Fibroblast of lung (primary cell): ENCODE measurements at regions not wholly inside any gene's neighbourhood (a gene's known extent, or its start where the extent isn't known, plus 50 kb on each side); places are given as distances from the start of the nearest gene placed in this dataset.

Experiments used
- DNase-seq, 2 donors: peaks; one replicate each; pipeline versions ENCODE4 v3.0.0 to v3.0.0-alpha.2; 2010; ENCODE audit warnings: low read depth in 2 of 2
- H2AFZ ChIP-seq: 2 replicates; pipeline ENCODE4 v1.5.1; 2012; ENCODE audit warnings: low read length, control low read depth, inconsistent platforms
- H3K27ac ChIP-seq: 2 replicates; pipeline ENCODE4 v1.5.1; 2011; ENCODE audit warnings: low read length, control low read depth; ENCODE audit not compliant: insufficient read depth
- H3K27me3 ChIP-seq: 2 replicates; pipeline ENCODE4 v1.5.1; 2011; ENCODE audit warnings: mild to moderate bottlenecking, low read length; ENCODE audit not compliant: control insufficient read depth, insufficient read depth
- H3K36me3 ChIP-seq: 2 replicates; pipeline ENCODE4 v1.5.1; 2011; ENCODE audit warnings: low read length; ENCODE audit not compliant: control insufficient read depth, insufficient read depth
- H3K4me1 ChIP-seq: 2 replicates; pipeline ENCODE4 v1.5.1; 2011; ENCODE audit warnings: low read length; ENCODE audit not compliant: control insufficient read depth, insufficient read depth; ENCODE audit errors: extremely low read depth
- H3K4me2 ChIP-seq: 2 replicates; pipeline ENCODE4 v1.5.1; 2011; ENCODE audit warnings: low read length, control low read depth; ENCODE audit not compliant: insufficient read depth; ENCODE audit errors: extremely low read depth
- H3K4me3 ChIP-seq, 4 experiments: fragments of 200-600 bp in 1 of 4; sonication (generic) in 1 of 4; replicated peaks in 1 of 4; 2 replicates each; pipeline ENCODE4 v1.5.1; 2011 to 2016; ENCODE audit warnings: low read length in 4 of 4, low read depth in 3 of 4, mild to moderate bottlenecking in 3 of 4, control low read depth in 2 of 4, inconsistent platforms in 1 of 4, mixed read lengths in 1 of 4; ENCODE audit not compliant: insufficient read depth in 1 of 4; ENCODE audit errors: control extremely low read depth in 1 of 4
- H3K79me2 ChIP-seq: 2 replicates; pipeline ENCODE4 v1.5.1; 2012; ENCODE audit warnings: mild to moderate bottlenecking, low read length, inconsistent platforms; ENCODE audit not compliant: control insufficient read depth, insufficient read depth
- H3K9ac ChIP-seq: 2 replicates; pipeline ENCODE4 v1.5.1; 2011; ENCODE audit warnings: mild to moderate bottlenecking, low read length, control low read depth; ENCODE audit not compliant: insufficient read depth
- H3K9me3 ChIP-seq: 2 replicates; pipeline ENCODE4 v1.5.1; 2012; ENCODE audit warnings: low read depth, low read length; ENCODE audit not compliant: control insufficient read depth, insufficient read depth
- H4K20me1 ChIP-seq: 2 replicates; pipeline ENCODE4 v1.5.1; 2011; ENCODE audit warnings: low read length; ENCODE audit not compliant: control insufficient read depth, insufficient read depth; ENCODE audit errors: extremely low read depth
- EZH2 ChIP-seq: IDR thresholded peaks from 2 replicates; pipeline ENCODE4 v1.5.1; 2012; ENCODE audit warnings: low read length, control low read depth, mild to moderate bottlenecking; ENCODE audit errors: missing control alignments
- TF ChIP-seq, protein P1 (sequence below), 2 donors: IDR thresholded peaks in 1 of 2; conservative IDR thresholded peaks in 1 of 2; 1 replicate in 1 of 2; 2 replicates in 1 of 2; pipeline ENCODE4 v1.5.1; 2011 to 2012; ENCODE audit warnings: low read length in 2 of 2, control low read depth in 1 of 2, inconsistent platforms in 1 of 2, low read depth in 1 of 2, mild to moderate bottlenecking in 1 of 2

DNA sequence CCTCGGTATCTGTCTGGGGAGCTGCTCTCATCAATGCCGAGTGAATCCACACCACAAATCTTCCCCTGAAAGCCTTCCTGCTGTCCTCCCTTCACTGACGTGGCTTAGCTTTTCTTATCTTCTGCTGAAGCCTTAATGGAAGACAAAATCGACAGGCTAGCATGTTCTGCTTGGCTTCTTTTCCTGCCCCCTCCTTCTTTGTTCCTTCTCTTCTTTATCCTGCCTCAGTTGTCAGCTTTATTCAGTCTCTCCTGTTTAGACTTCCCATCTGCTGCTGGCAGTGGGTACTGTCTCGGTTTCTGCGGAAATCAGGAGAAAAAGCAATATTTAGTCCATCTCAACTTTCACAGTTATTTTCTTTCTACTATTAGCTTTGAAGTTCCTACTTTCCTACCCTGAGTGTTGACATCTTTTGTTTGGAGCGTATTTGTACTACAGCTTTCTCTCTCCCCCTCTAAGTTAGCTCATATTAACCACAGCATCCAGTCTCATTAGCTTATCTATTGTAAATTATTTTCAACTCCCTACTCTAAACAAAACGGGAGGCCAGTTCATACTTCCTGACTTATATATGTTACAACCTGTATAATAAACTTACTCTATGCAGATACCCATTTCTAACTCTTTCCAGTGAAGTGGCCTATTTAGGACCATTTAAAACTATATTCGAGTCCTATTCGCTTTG is 226.0 kb downstream of the DACT1 start:
- no peaks in the 10 kb centered on the region for H4K20me1 ChIP-seq
- H3K4me3 ChIP-seq, result no peak overlapping the region
- no peak overlapping the region for H3K9ac ChIP-seq
- no peak for TF ChIP-seq EZH2
- H3K79me2 ChIP-seq, result no peaks in the 10 kb centered on the region
- peak in 1 of 2 donors; percentile 12 for DNase-seq
- H3K4me2 ChIP-seq, result peak overlapping the region; percentile 26
- peaks cover 4% of the 10 kb centered on the region for H3K4me1 ChIP-seq
- no peaks in the 10 kb centered on the region for H3K36me3 ChIP-seq
- H3K27ac ChIP-seq, result no peak overlapping the region
- peak overlapping the region; percentile 63 for H2AFZ ChIP-seq
- no peaks in the 10 kb centered on the region for H3K27me3 ChIP-seq
- H3K9me3 ChIP-seq, result no peaks in the 10 kb centered on the region

DNA sequence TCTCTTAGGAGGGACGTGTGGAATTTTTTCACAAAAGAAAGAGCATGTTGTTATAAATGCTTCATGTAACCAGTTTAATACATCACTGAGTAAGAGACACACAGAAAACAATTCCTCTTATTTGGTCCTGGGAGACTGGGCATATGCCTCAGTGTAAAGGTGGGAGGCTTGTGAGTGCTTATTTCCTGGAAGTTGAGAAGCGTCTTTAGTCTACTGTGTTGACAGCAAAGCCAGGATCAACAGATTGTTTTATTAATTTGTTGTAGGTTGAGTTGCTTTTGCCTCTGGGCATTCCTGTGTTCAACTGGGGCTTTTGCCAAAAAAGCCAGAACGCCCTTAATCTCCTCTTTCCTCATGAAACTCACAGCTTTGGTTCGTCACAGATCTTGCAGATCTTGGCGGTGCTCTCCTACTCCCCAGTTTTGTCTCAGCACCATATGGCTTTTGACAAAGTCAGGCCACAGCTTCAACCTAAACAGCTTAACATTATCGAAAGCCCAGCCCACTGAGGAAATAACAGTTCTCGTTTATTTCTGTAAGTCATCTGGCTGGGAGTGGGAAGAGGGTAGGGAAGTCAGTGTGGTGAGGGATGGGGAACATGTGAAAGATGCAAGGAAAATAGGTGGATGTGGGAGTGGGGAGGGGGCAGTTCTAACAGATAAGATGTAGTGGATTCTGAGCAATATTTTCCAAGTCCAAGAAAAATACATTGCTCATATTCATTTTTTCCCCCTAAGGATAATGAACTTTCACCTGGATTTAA is 227.2 kb downstream of the DACT1 start:
- H2AFZ ChIP-seq, result no peak overlapping the region

DNA sequence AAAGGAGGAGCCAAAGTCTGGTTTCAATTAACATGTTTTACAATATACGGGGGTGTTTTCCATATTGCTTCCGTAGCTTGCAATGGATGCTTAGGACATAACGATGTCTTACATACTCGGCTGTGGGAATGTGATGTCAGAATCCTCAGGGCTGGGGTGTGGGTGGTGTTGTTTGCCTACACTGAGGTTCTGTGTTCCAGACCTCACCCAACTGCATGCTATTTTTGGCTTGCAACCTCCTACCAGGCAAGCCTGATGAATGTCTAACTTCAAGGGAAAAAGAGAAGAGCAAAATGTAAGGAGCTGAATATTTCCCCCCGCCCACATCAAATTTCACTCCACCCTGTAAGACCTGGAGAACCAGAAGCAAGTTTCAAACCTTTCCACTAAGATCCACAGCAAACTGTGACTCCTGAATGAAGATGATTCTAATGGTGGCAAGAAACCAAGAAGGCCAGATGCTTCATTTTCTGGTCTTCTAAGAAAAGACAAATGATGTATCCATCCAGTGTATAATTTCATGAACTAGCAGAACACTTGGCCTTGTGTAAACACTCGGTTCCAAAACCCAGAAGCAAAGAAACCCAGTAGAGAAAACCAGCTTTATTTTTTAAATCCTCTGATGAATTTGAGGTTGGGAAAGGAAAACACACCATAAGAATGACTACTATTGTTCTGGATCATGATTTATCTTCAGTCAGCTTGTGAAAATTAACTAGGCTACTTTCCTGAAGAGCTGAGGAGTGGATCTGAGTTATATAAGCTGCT is 227.9 kb downstream of the DACT1 start:
- Histone ChIP-seq H3K27me3 (no peaks in the 10 kb centered on the region), H3K79me2 (no peaks in the 10 kb centered on the region), H3K9me3 (no peaks in the 10 kb centered on the region), H3K9ac (no peak overlapping the region), H3K4me3 (no peak overlapping the region), H3K27ac (no peak overlapping the region), H4K20me1 (no peaks in the 10 kb centered on the region), H3K4me1 (peaks cover 4% of the 10 kb centered on the region), H3K36me3 (no peaks in the 10 kb centered on the region), H3K4me2 (peak overlapping the region; percentile 37), H2AFZ (no peak overlapping the region)
- TF ChIP-seq, protein P1, sequence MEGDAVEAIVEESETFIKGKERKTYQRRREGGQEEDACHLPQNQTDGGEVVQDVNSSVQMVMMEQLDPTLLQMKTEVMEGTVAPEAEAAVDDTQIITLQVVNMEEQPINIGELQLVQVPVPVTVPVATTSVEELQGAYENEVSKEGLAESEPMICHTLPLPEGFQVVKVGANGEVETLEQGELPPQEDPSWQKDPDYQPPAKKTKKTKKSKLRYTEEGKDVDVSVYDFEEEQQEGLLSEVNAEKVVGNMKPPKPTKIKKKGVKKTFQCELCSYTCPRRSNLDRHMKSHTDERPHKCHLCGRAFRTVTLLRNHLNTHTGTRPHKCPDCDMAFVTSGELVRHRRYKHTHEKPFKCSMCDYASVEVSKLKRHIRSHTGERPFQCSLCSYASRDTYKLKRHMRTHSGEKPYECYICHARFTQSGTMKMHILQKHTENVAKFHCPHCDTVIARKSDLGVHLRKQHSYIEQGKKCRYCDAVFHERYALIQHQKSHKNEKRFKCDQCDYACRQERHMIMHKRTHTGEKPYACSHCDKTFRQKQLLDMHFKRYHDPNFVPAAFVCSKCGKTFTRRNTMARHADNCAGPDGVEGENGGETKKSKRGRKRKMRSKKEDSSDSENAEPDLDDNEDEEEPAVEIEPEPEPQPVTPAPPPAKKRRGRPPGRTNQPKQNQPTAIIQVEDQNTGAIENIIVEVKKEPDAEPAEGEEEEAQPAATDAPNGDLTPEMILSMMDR (conservative IDR thresholded peaks at IDR 0.05 in 1 of 2, IDR thresholded peaks at IDR 0.05 in 1 of 2; ENCODE audit: low read depth in 1 of 2, low read length in 2 of 2), result no peak
- TF ChIP-seq EZH2, result no peak
- DNase-seq, result peak; percentile 70 to 79

More for the DNA sequence above, 227.2 kb downstream of the DACT1 start:
- no peaks in the 10 kb centered on the region for H3K27me3 ChIP-seq
- peaks cover 4% of the 10 kb centered on the region for H3K4me1 ChIP-seq
- peak; percentile 87 to 91 for DNase-seq
- H3K9me3 ChIP-seq, result no peaks in the 10 kb centered on the region
- TF ChIP-seq, protein P1 (conservative IDR thresholded peaks at IDR 0.05 in 1 of 2, IDR thresholded peaks at IDR 0.05 in 1 of 2; ENCODE audit: low read depth in 1 of 2, low read length in 2 of 2), result no peak
- TF ChIP-seq EZH2, result no peak
- no peaks in the 10 kb centered on the region for H4K20me1 ChIP-seq
- H3K79me2 ChIP-seq, result no peaks in the 10 kb centered on the region
- H3K36me3 ChIP-seq, result no peaks in the 10 kb centered on the region
- no peak overlapping the region for H3K9ac ChIP-seq
- no peak overlapping the region for H3K4me3 ChIP-seq
- H3K27ac ChIP-seq, result no peak overlapping the region
- peak overlapping the region; percentile 21 for H3K4me2 ChIP-seq
